ENCODE measurements at regions not wholly inside any gene's neighbourhood (a gene's known extent, or its start where the extent isn't known, plus 50 kb on each side); places are given as distances from the start of the nearest gene placed in this dataset.

DNA sequence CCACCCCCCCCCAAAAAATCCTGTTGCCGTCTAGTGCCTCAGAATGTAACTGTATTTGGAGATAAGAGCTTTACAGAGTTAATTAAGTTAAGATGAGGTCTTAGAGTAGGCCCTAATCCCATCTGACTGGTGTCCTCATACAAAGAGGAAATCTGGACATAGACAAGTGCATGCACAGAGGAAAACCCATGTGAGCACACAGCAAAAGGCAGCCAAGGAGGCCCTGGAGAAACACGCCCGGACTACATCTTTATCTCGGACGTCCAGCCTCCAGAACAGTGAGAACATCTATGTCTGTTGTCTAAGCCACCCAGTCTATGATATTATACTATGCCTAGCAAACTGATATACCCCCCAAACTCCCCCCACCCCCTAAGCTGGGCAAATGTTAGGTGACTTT, 193.8 kb downstream of the KATNAL1 start:
- no peak overlapping the region for H2AFZ ChIP-seq
- peaks cover 26% of the 10 kb centered on the region for H3K4me1 ChIP-seq (replicated peaks; ENCODE audit: insufficient read depth)
- no peak overlapping the region for H3K4me3 ChIP-seq
- peaks cover 1% of the 10 kb centered on the region; the same call in 1 of the 2 replicates for H3F3A ChIP-seq (ENCODE audit: insufficient read depth, low read depth)
- ChIA-PET CTCF (interaction anchor here (0.6 to 1.5 kb wide), 9 partner anchors 93 to 606 kb away, joined by 3 to 15 read pairs (median 4); no protein-coding TSS in a partner anchor), POLR2A (ENCODE audit: unreplicated experiment) (no interaction called here)
- no TSS peak for BruUV-seq (replicated peaks)
- intact Hi-C loops (cut with micrococcal nuclease; ENCODE audit: unreplicated experiment), result loop anchor here (1.0 kb wide), 2 partner anchors 268 to 342 kb away; no protein-coding TSS in a partner anchor
- H3K9me2 ChIP-seq (ENCODE audit: insufficient read depth), result no peaks in the 10 kb centered on the region
- H3K36me3 ChIP-seq (ENCODE audit: low read depth), result no peaks in the 10 kb centered on the region
- no peaks in the 10 kb centered on the region for H3K79me2 ChIP-seq (ENCODE audit: low read depth)
- H3K4me2 ChIP-seq, result no peak overlapping the region; the same call in 1 of the 2 replicates
- H4K20me1 ChIP-seq (ENCODE audit: insufficient read depth), result no peaks in the 10 kb centered on the region
- H3K9me3 ChIP-seq (ENCODE audit: insufficient read depth, low read depth), result no peaks in the 10 kb centered on the region
- no peak for DNase-seq
- TF ChIP-seq EZH2 (IDR thresholded peaks at IDR 0.05; ENCODE audit: low read depth), result no peak
- TF ChIP-seq, protein P1, sequence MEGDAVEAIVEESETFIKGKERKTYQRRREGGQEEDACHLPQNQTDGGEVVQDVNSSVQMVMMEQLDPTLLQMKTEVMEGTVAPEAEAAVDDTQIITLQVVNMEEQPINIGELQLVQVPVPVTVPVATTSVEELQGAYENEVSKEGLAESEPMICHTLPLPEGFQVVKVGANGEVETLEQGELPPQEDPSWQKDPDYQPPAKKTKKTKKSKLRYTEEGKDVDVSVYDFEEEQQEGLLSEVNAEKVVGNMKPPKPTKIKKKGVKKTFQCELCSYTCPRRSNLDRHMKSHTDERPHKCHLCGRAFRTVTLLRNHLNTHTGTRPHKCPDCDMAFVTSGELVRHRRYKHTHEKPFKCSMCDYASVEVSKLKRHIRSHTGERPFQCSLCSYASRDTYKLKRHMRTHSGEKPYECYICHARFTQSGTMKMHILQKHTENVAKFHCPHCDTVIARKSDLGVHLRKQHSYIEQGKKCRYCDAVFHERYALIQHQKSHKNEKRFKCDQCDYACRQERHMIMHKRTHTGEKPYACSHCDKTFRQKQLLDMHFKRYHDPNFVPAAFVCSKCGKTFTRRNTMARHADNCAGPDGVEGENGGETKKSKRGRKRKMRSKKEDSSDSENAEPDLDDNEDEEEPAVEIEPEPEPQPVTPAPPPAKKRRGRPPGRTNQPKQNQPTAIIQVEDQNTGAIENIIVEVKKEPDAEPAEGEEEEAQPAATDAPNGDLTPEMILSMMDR (conservative IDR thresholded peaks at IDR 0.05), result no peak
- no peaks in the 10 kb centered on the region for H3K27me3 ChIP-seq (ENCODE audit: insufficient read depth, low read depth)
- no peak overlapping the region for H3K27ac ChIP-seq

- ChIA-PET POLR2A (ENCODE audit: unreplicated experiment) (interaction anchor here (0.6 kb wide), 1 partner anchor 944 kb away, joined by 6 read pairs; no protein-coding TSS in a partner anchor), CTCF (interaction anchor here (0.6 to 1.5 kb wide), 9 partner anchors 12 to 605 kb away, joined by 3 to 15 read pairs (median 3); no protein-coding TSS in a partner anchor)
- DNase-seq, result peak; percentile 69 to 74
- H3K4me2 ChIP-seq, result peak overlapping the region; percentile 32
- H3K27ac ChIP-seq, result no peak overlapping the region
- no peak overlapping the region for H3K4me3 ChIP-seq
- H3K4me1 ChIP-seq (replicated peaks; ENCODE audit: insufficient read depth), result peaks cover 34% of the 10 kb centered on the region
- H3F3A ChIP-seq (ENCODE audit: insufficient read depth, low read depth), result peaks cover 5% of the 10 kb centered on the region; the same call in 1 of the 2 replicates
- no peaks in the 10 kb centered on the region for H3K36me3 ChIP-seq (ENCODE audit: low read depth)
- H3K9me2 ChIP-seq (ENCODE audit: insufficient read depth), result no peaks in the 10 kb centered on the region
- TF ChIP-seq EZH2 (IDR thresholded peaks at IDR 0.05; ENCODE audit: low read depth), result no peak
- TF ChIP-seq, protein P1 (conservative IDR thresholded peaks at IDR 0.05), result peak; percentile 98
- H4K20me1 ChIP-seq (ENCODE audit: insufficient read depth), result no peaks in the 10 kb centered on the region
- intact Hi-C loops (cut with micrococcal nuclease; ENCODE audit: unreplicated experiment), result loop anchor here (1.0 kb wide), 2 partner anchors 268 to 342 kb away; no protein-coding TSS in a partner anchor
- no peaks in the 10 kb centered on the region for H3K79me2 ChIP-seq (ENCODE audit: low read depth)
- no TSS peak for BruUV-seq (replicated peaks)
- H3K27me3 ChIP-seq (ENCODE audit: insufficient read depth, low read depth), result no peaks in the 10 kb centered on the region
- no peaks in the 10 kb centered on the region for H3K9me3 ChIP-seq (ENCODE audit: insufficient read depth, low read depth)
- H2AFZ ChIP-seq, result no peak overlapping the region
Observed at GRCh38 chr13:30112602-30113435, 194.5 kb downstream of the KATNAL1 start.

- H3K4me3 ChIP-seq, result no peak overlapping the region
- POLR2A ChIA-PET (ENCODE audit: unreplicated experiment), result no interaction called here
- H3K4me1 ChIP-seq (replicated peaks; ENCODE audit: insufficient read depth), result peaks cover 42% of the 10 kb centered on the region
- BruUV-seq (replicated peaks), result no TSS peak
- no peak overlapping the region for H3K4me2 ChIP-seq
- H3K79me2 ChIP-seq (ENCODE audit: low read depth), result no peaks in the 10 kb centered on the region
- H3K27ac ChIP-seq, result no peak overlapping the region
- no peaks in the 10 kb centered on the region for H4K20me1 ChIP-seq (ENCODE audit: insufficient read depth)
- H3K36me3 ChIP-seq (ENCODE audit: low read depth), result no peaks in the 10 kb centered on the region
- intact Hi-C loops (cut with micrococcal nuclease; ENCODE audit: unreplicated experiment), result no loop called here
- H3K9me3 ChIP-seq (ENCODE audit: insufficient read depth, low read depth), result no peaks in the 10 kb centered on the region
- H3F3A ChIP-seq (ENCODE audit: insufficient read depth, low read depth), result peaks cover 5% of the 10 kb centered on the region; the same call in 1 of the 2 replicates
- no peak for TF ChIP-seq EZH2 (IDR thresholded peaks at IDR 0.05; ENCODE audit: low read depth)
- TF ChIP-seq, protein P1 (conservative IDR thresholded peaks at IDR 0.05), result peak; percentile 23; the same call in 1 of the 2 replicates
- no peaks in the 10 kb centered on the region for H3K27me3 ChIP-seq (ENCODE audit: insufficient read depth, low read depth)
- H3K9me2 ChIP-seq (ENCODE audit: insufficient read depth), result no peaks in the 10 kb centered on the region
- no peak overlapping the region for H2AFZ ChIP-seq
- CTCF ChIA-PET, result interaction anchor here (1.1 to 1.4 kb wide), 3 partner anchors 268 to 435 kb away, joined by 3 to 5 read pairs (median 4); no protein-coding TSS in a partner anchor
- DNase-seq, result no peak
Observed at GRCh38 chr13:30111810-30112209, 195.5 kb downstream of the KATNAL1 start.

All from PC-9 (cell line).